Activated naive CD8-positive, alpha-beta T cell treated with anti-CD3 and anti-CD28 coated beads for 36 hours (primary cell): ENCODE measurements at regions not wholly inside any gene's neighbourhood (a gene's known extent, or its start where the extent isn't known, plus 50 kb on each side); places are given as distances from the start of the nearest gene placed in this dataset.

Experiments used
- DNase-seq: peaks from one replicate; pipeline ENCODE4 v3.0.0; 2021
- H3K27ac Mint-ChIP-seq: one replicate; pipeline ENCODE4 v1.8.0; 2022; ENCODE audit warnings: mild to moderate bottlenecking, moderate library complexity, mixed read lengths
- H3K27me3 Mint-ChIP-seq: one replicate; pipeline ENCODE4 v1.8.0; 2022; ENCODE audit warnings: mild to moderate bottlenecking, mixed read lengths
- H3K36me3 Mint-ChIP-seq: one replicate; pipeline ENCODE4 v1.8.0; 2021; ENCODE audit warnings: mild to moderate bottlenecking, mixed read lengths
- H3K4me1 Mint-ChIP-seq: one replicate; pipeline ENCODE4 v1.8.0; 2021; ENCODE audit warnings: mixed read lengths
- H3K4me3 Mint-ChIP-seq: one replicate; pipeline ENCODE4 v1.8.0; 2022; ENCODE audit warnings: mild to moderate bottlenecking, moderate library complexity, mixed read lengths
- H3K9me3 Mint-ChIP-seq: one replicate; pipeline ENCODE4 v1.8.0; 2022; ENCODE audit warnings: mixed read lengths

GRCh38 chr4:81960961-81961360 lies 412.8 kb downstream of the HNRNPD start:
- no peaks in the 10 kb centered on the region for H3K27me3 Mint-ChIP-seq
- no peaks in the 10 kb centered on the region for H3K9me3 Mint-ChIP-seq

DNA sequence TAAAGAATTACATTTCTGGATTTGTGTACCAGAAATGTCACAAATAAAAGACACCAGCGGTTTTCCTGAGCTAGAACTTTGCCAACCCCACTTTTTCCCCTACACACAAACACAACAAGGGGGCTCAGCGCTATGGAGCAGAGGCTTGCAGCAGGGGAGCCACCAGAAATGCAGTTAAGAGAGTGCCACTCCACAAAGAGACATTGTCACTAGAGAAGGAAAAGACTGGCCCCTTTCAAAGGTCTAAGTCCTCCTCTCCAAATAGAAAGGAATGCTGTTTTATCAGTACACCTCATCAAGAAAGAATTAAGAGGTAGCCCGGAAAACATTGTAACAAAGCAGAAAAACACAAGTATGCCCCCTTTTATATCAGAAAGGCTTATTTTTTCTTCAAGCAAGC lies 419.5 kb downstream of the HNRNPD start:
- Mint-ChIP-seq H3K36me3 (no peaks in the 10 kb centered on the region), H3K9me3 (no peaks in the 10 kb centered on the region), H3K27me3 (no peaks in the 10 kb centered on the region), H3K27ac (no peak overlapping the region), H3K4me1 (no peaks in the 10 kb centered on the region), H3K4me3 (no peak overlapping the region)
- DNase-seq = no peak

More at GRCh38 chr4:81960961-81961360, 412.8 kb downstream of the HNRNPD start:
- no peak for DNase-seq
- Mint-ChIP-seq H3K4me1 (peaks cover 6% of the 10 kb centered on the region), H3K36me3 (no peaks in the 10 kb centered on the region), H3K4me3 (no peak overlapping the region), H3K27ac (no peak overlapping the region)

DNA sequence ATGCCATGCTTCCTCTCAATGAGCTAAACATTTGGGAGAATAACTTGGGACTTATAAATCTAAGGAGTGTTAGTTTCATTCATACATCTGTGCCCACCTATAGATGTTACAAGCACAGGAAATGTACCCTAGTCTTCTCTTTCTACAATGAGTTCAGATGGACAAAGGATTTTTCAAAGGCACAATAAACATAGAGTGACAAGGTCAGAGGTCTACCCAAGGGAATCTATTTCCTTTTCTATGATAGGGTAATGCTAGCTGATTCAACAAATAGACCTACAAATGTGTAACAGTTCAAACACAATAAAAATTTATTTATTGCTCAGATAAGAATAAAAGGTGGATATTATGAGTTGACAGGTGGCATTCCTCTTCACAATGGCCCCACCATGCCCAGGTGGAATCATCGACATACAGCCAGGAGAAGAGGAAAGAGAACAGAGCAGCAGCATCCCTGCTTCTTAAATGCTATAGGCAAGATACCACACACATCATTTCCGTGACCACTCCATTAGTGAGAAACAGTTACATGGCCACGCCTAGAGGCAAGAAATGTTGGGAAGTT lies 421.8 kb downstream of the HNRNPD start:
- H3K27me3 Mint-ChIP-seq = peaks cover 8% of the 10 kb centered on the region
- no peak overlapping the region for H3K4me3 Mint-ChIP-seq
- H3K9me3 Mint-ChIP-seq = no peaks in the 10 kb centered on the region
- H3K36me3 Mint-ChIP-seq = no peaks in the 10 kb centered on the region
- no peak overlapping the region for H3K27ac Mint-ChIP-seq
- DNase-seq = no peak
- no peaks in the 10 kb centered on the region for H3K4me1 Mint-ChIP-seq

GRCh38 chr4:81946996-81947395 lies 426.8 kb downstream of the HNRNPD start:
- Mint-ChIP-seq H3K9me3 (no peaks in the 10 kb centered on the region), H3K27ac (no peak overlapping the region), H3K36me3 (no peaks in the 10 kb centered on the region), H3K4me1 (no peaks in the 10 kb centered on the region), H3K27me3 (peaks cover 15% of the 10 kb centered on the region), H3K4me3 (no peak overlapping the region)
- DNase-seq = no peak

- Mint-ChIP-seq H3K36me3 (no peaks in the 10 kb centered on the region), H3K4me3 (no peak overlapping the region), H3K4me1 (peaks cover 11% of the 10 kb centered on the region), H3K27me3 (peaks cover 9% of the 10 kb centered on the region), H3K27ac (peak overlapping the region; percentile 25), H3K9me3 (peaks cover 7% of the 10 kb centered on the region)
- DNase-seq = peak; percentile 33
Observed at GRCh38 chr4:81930506-81931238, 443.1 kb downstream of the HNRNPD start.

DNA sequence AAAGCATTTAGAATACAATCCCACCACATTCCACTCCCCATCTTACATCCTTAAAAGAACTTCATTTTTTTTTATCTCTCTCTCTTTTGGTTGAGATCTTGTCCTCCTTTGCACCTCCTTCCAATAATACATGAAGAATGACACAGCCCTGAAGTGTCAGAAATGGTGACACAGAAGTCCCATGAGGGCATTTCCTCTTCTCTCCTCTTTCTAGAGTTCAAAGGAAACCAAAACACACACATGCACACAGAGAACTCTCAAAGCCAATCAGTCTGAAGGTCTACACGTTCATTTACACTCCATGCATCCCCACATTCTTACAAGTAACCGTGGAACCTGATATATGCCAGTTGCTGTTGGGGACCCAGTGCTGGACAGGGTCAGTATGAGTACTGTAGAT lies 450.7 kb downstream of the HNRNPD start:
- Mint-ChIP-seq H3K4me1 (peaks cover 10% of the 10 kb centered on the region), H3K27ac (peak overlapping the region; percentile 30), H3K36me3 (no peaks in the 10 kb centered on the region), H3K4me3 (no peak overlapping the region), H3K9me3 (no peaks in the 10 kb centered on the region), H3K27me3 (peaks cover 8% of the 10 kb centered on the region)
- DNase-seq = peak; percentile 8

DNA sequence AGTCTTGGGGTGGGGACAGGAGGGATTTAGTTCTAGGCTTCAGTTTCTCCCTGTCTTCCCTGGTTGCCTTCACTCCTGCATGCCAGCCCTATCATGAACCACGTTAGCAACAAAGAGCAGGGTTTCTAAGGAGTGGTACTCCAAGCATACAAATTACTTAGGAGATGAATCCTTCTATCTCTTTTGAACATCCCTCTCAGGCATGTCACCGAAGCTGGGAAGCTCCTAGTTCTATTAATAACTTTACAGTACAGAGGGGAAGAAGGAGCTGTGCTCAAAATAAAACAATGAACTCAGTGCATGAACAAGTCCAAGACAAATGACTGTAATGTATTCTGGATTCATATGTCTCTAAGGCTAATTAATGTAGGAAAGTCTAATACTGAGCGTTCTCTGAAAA lies 450.6 kb upstream of the RASGEF1B start:
- no peaks in the 10 kb centered on the region for H3K9me3 Mint-ChIP-seq
- H3K4me1 Mint-ChIP-seq = peaks cover 10% of the 10 kb centered on the region
- DNase-seq = no peak
- no peak overlapping the region for H3K4me3 Mint-ChIP-seq
- H3K27me3 Mint-ChIP-seq = peaks cover 8% of the 10 kb centered on the region
- H3K36me3 Mint-ChIP-seq = no peaks in the 10 kb centered on the region
- H3K27ac Mint-ChIP-seq = no peak overlapping the region

GRCh38 chr4:81921751-81922159 lies 450.0 kb upstream of the RASGEF1B start:
- no peak for DNase-seq
- Mint-ChIP-seq H3K4me1 (peaks cover 10% of the 10 kb centered on the region), H3K9me3 (no peaks in the 10 kb centered on the region), H3K4me3 (no peak overlapping the region), H3K36me3 (no peaks in the 10 kb centered on the region), H3K27me3 (peaks cover 6% of the 10 kb centered on the region), H3K27ac (no peak overlapping the region)

GRCh38 chr4:81919810-81920209 lies 448.1 kb upstream of the RASGEF1B start:
- Mint-ChIP-seq H3K27ac (no peak overlapping the region), H3K27me3 (peaks cover 4% of the 10 kb centered on the region), H3K4me1 (peaks cover 10% of the 10 kb centered on the region), H3K36me3 (no peaks in the 10 kb centered on the region), H3K9me3 (no peaks in the 10 kb centered on the region), H3K4me3 (no peak overlapping the region)
- no peak for DNase-seq

DNA sequence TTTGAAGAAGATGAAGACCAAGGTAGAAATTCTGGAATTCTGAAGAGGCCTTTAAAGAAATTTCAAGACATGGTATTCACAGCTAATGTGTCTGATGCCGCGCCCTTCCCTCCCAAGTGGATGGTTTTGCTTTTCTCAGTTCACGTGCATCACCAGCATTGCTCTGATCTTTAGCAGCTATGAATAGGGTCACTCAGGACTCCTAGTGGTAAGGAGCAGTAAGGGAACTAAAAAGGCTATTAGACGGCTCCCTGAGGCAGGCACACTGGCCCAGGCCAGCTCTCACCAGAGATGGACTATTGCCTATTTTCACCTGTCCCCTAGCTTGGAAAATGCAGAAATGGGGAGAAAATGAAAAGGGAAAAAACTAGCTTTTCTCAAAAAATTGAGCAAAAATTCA lies 447.5 kb upstream of the RASGEF1B start:
- H3K27ac Mint-ChIP-seq = no peak overlapping the region
- peaks cover 10% of the 10 kb centered on the region for H3K4me1 Mint-ChIP-seq
- no peaks in the 10 kb centered on the region for H3K9me3 Mint-ChIP-seq
- no peaks in the 10 kb centered on the region for H3K36me3 Mint-ChIP-seq
- peaks cover 4% of the 10 kb centered on the region for H3K27me3 Mint-ChIP-seq
- no peak for DNase-seq
- H3K4me3 Mint-ChIP-seq = no peak overlapping the region

- DNase-seq = no peak
- Mint-ChIP-seq H3K27ac (no peak overlapping the region), H3K36me3 (no peaks in the 10 kb centered on the region), H3K9me3 (no peaks in the 10 kb centered on the region), H3K27me3 (peaks cover 17% of the 10 kb centered on the region), H3K4me1 (peaks cover 7% of the 10 kb centered on the region), H3K4me3 (no peak overlapping the region)
Observed at GRCh38 chr4:81915430-81915829, 443.7 kb upstream of the RASGEF1B start.

GRCh38 chr4:81914623-81915022 lies 442.9 kb upstream of the RASGEF1B start:
- no peak for DNase-seq
- Mint-ChIP-seq H3K27me3 (peaks cover 17% of the 10 kb centered on the region), H3K36me3 (no peaks in the 10 kb centered on the region), H3K4me3 (no peak overlapping the region), H3K4me1 (peaks cover 7% of the 10 kb centered on the region), H3K27ac (no peak overlapping the region), H3K9me3 (no peaks in the 10 kb centered on the region)

DNA sequence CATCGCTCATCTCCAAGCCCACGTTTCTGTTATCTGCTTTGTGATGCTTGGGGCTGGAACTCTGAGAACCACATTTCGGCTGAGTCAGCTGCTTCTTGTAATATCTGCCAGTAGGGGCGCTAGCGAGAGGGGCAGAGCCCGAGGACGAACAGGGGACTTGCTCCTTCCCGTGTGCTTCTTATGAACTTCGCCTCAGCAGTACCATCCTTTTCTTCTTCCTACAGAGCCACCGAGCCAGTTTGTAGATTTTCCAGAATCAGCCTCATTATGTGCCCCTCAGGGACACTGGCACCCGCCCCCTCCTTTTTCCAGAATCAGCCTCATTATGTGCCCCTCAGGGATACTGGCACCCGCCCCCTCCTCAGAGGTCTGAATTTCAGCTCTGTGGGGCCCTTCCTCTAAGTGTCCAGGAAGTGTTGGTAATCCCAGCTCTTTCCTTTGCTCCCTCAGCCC lies 441.7 kb upstream of the RASGEF1B start:
- peaks cover 7% of the 10 kb centered on the region for H3K4me1 Mint-ChIP-seq
- no peak overlapping the region for H3K4me3 Mint-ChIP-seq
- H3K36me3 Mint-ChIP-seq = no peaks in the 10 kb centered on the region
- H3K27ac Mint-ChIP-seq = no peak overlapping the region
- peaks cover 17% of the 10 kb centered on the region for H3K27me3 Mint-ChIP-seq
- peak; percentile 48 for DNase-seq
- no peaks in the 10 kb centered on the region for H3K9me3 Mint-ChIP-seq

DNA sequence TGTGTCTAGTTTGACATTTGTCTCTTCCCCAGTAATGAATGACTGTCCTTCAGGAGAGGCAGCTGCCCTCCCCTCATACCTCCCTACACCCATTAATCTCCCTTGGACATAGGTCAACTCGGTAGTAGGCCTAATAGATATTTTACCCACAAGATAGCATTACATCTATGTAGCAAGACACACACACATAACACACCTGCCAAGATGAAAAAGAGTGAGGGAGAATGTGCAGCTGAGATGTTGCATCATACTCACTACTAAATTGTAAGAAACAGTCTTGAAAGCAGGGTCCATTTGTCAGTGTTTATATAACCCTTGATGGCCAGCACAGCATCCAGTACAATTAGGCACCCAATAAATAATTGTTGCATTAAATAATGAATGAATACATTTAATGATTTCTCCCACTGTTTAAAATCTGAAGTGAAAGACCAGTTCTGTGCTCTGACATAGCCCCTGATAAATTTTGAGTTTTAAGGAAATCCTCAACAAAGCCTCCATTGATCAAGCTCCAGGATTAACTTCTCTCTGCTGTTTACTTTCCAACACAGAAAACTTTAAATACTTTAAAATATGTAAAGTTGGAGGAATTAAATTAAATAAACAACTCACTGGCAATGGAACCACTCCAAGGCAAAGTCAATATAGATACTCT lies 440.8 kb upstream of the RASGEF1B start:
- H3K4me3 Mint-ChIP-seq = no peak overlapping the region
- H3K9me3 Mint-ChIP-seq = no peaks in the 10 kb centered on the region
- peaks cover 7% of the 10 kb centered on the region for H3K4me1 Mint-ChIP-seq
- no peaks in the 10 kb centered on the region for H3K36me3 Mint-ChIP-seq
- peaks cover 17% of the 10 kb centered on the region for H3K27me3 Mint-ChIP-seq
- DNase-seq = no peak
- H3K27ac Mint-ChIP-seq = no peak overlapping the region

DNA sequence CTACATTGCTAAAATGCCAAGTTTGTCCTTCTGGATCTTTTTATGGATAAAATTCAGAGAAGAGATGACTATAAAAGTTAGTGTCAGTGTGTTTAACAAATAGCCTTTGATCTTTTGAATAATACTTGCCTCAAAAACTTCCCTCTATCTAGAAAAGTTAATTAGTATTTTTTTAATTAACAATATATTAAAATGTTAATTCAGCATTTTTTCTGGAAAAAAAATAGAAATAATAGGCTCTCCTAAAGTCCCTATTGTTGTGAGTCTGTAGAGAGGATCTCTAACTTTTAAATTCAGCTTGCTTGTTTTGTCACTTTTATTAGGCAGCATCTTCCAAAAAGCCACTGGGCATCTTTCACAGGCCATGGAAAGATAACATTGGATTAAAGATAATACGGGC lies 435.2 kb upstream of the RASGEF1B start:
- Mint-ChIP-seq H3K27me3 (no peaks in the 10 kb centered on the region), H3K36me3 (no peaks in the 10 kb centered on the region), H3K4me3 (no peak overlapping the region), H3K27ac (no peak overlapping the region), H3K4me1 (peaks cover 2% of the 10 kb centered on the region), H3K9me3 (no peaks in the 10 kb centered on the region)
- DNase-seq = no peak

DNA sequence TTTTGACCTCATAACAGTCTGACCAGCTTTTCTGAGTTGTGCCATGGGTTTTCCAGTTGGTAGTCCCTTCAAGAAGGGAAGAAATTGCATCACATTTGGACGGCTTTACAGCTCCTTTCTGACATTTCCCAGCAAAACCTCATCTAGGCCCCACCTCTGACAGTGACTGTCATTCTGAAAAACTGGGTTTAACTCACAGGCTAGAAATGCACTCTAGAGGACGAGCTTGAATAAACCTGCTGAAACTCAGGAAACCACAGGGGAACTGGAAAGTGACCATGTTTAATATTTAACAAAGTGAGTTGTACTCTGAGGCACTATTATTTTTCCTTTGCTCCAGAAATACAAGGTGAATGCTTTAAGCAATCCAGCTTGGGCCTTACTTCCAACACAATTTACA lies 434.3 kb upstream of the RASGEF1B start:
- H3K9me3 Mint-ChIP-seq = no peaks in the 10 kb centered on the region
- no peaks in the 10 kb centered on the region for H3K36me3 Mint-ChIP-seq
- H3K4me3 Mint-ChIP-seq = no peak overlapping the region
- H3K27me3 Mint-ChIP-seq = no peaks in the 10 kb centered on the region
- H3K4me1 Mint-ChIP-seq = peaks cover 2% of the 10 kb centered on the region
- no peak for DNase-seq
- no peak overlapping the region for H3K27ac Mint-ChIP-seq
